ENCODE measurements at regions not wholly inside any gene's neighbourhood (a gene's known extent, or its start where the extent isn't known, plus 50 kb on each side); places are given as distances from the start of the nearest gene placed in this dataset.

DNA sequence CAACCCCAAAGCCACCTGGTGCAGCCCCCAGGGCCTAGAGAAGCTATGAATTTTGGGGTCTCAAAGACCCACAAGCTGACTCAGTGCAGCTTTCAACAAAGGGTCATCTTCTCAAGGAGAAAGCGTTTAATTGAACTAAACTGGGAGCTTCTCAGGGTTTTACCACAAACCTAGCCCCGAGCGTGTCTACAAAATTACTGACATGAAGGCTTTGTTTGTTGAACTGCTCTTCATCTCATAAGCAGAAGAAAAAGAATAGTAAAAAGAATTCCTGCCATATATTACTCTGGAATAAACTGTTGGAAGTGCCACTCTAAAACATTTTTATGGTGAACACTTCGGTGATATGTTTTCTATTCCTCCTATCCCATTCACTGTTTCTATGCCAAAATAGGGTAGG lies 50.8 kb upstream of the INCENP start:
- TF ChIP-seq, protein P1, sequence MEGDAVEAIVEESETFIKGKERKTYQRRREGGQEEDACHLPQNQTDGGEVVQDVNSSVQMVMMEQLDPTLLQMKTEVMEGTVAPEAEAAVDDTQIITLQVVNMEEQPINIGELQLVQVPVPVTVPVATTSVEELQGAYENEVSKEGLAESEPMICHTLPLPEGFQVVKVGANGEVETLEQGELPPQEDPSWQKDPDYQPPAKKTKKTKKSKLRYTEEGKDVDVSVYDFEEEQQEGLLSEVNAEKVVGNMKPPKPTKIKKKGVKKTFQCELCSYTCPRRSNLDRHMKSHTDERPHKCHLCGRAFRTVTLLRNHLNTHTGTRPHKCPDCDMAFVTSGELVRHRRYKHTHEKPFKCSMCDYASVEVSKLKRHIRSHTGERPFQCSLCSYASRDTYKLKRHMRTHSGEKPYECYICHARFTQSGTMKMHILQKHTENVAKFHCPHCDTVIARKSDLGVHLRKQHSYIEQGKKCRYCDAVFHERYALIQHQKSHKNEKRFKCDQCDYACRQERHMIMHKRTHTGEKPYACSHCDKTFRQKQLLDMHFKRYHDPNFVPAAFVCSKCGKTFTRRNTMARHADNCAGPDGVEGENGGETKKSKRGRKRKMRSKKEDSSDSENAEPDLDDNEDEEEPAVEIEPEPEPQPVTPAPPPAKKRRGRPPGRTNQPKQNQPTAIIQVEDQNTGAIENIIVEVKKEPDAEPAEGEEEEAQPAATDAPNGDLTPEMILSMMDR (IDR thresholded peaks at IDR 0.05), result no peak

DNA sequence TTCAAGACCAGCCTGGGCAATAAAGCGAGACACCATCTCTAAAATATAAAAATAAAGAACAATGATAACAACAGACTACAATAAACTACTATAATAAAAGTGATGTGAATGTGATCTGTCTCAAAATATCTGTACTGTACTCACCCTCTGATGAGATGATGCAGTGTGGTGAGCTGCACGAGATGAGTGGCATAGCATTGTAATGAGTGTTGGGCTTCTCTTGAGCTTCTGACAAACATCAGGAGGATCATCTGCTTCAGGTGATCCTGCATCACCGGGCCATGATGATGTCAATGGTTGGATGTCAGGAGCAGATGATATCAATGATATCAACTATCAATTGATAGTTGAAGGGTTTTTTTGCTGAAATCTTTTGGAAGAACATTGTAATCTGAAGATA lies 52.4 kb upstream of the INCENP start:
- Histone ChIP-seq H3K36me3 (ENCODE audit: insufficient read depth, low read length) (no peaks in the 10 kb centered on the region), H3K9me3 (ENCODE audit: control insufficient read depth in 1 of 2, insufficient read depth in 1 of 2, low read length in 2 of 2) (no peaks in the 10 kb centered on the region), H3K27ac (ENCODE audit: low read depth in 1 of 2, low read length in 2 of 2) (no peak overlapping the region), H3K4me1 (ENCODE audit: insufficient read depth, low read length) (no peaks in the 10 kb centered on the region), H3K4me3 (ENCODE audit: low read length) (no peak overlapping the region), H3K27me3 (ENCODE audit: control insufficient read depth in 1 of 2, insufficient read depth in 2 of 2, low read length in 2 of 2) (no peaks in the 10 kb centered on the region)
- peaks cover 3% of the 10 kb centered on the region for H3K27me3 Mint-ChIP-seq
- no peak for ATAC-seq (ENCODE audit: poor library complexity)
- no peaks in the 10 kb centered on the region for H3K36me3 Mint-ChIP-seq (ENCODE audit: low read depth)
- H3K4me3 Mint-ChIP-seq, result no peak overlapping the region
- no peak overlapping the region for H3K27ac Mint-ChIP-seq
- TF ChIP-seq, protein P1 (IDR thresholded peaks at IDR 0.05), result no peak
- ChIA-PET POLR2A (interaction anchor here (0.7 kb wide), 1 partner anchor 237 kb away, joined by 3 read pairs; no protein-coding TSS in a partner anchor), CTCF (interaction anchor here (0.6 to 2.9 kb wide), 2 partner anchors 11 to 62 kb away, joined by 3 to 12 read pairs; no protein-coding TSS in a partner anchor)
- DNase-seq, result no peak
- intact Hi-C loops (cut with DNase I, micrococcal nuclease), result no loop called here
- H3K4me1 Mint-ChIP-seq (ENCODE audit: low read depth), result no peaks in the 10 kb centered on the region
- no peaks in the 10 kb centered on the region for H3K9me3 Mint-ChIP-seq

More for the DNA sequence above, 50.8 kb upstream of the INCENP start:
- H3K9me3 ChIP-seq (ENCODE audit: control insufficient read depth in 1 of 2, insufficient read depth in 1 of 2, low read length in 2 of 2), result no peaks in the 10 kb centered on the region
- Mint-ChIP-seq H3K9me3 (no peaks in the 10 kb centered on the region), H3K4me1 (ENCODE audit: low read depth) (no peaks in the 10 kb centered on the region), H3K36me3 (ENCODE audit: low read depth) (no peaks in the 10 kb centered on the region), H3K4me3 (no peak overlapping the region), H3K27me3 (peaks cover 3% of the 10 kb centered on the region), H3K27ac (no peak overlapping the region)
- no peaks in the 10 kb centered on the region for H3K36me3 ChIP-seq (ENCODE audit: insufficient read depth, low read length)
- intact Hi-C loops (cut with DNase I, micrococcal nuclease), result no loop called here
- H3K27me3 ChIP-seq (ENCODE audit: control insufficient read depth in 1 of 2, insufficient read depth in 2 of 2, low read length in 2 of 2), result no peaks in the 10 kb centered on the region
- DNase-seq (no peak), ATAC-seq (ENCODE audit: poor library complexity) (no peak)
- CTCF ChIA-PET, result interaction anchor here (1.0 to 2.9 kb wide), 3 partner anchors 9 to 174 kb away, joined by 3 to 12 read pairs (median 4); no protein-coding TSS in a partner anchor
- H3K4me3 ChIP-seq (ENCODE audit: low read length), result no peak overlapping the region
- POLR2A ChIA-PET, result no interaction called here
- H3K27ac ChIP-seq (ENCODE audit: low read depth in 1 of 2, low read length in 2 of 2), result no peak overlapping the region
- H3K4me1 ChIP-seq (ENCODE audit: insufficient read depth, low read length), result no peaks in the 10 kb centered on the region

DNA sequence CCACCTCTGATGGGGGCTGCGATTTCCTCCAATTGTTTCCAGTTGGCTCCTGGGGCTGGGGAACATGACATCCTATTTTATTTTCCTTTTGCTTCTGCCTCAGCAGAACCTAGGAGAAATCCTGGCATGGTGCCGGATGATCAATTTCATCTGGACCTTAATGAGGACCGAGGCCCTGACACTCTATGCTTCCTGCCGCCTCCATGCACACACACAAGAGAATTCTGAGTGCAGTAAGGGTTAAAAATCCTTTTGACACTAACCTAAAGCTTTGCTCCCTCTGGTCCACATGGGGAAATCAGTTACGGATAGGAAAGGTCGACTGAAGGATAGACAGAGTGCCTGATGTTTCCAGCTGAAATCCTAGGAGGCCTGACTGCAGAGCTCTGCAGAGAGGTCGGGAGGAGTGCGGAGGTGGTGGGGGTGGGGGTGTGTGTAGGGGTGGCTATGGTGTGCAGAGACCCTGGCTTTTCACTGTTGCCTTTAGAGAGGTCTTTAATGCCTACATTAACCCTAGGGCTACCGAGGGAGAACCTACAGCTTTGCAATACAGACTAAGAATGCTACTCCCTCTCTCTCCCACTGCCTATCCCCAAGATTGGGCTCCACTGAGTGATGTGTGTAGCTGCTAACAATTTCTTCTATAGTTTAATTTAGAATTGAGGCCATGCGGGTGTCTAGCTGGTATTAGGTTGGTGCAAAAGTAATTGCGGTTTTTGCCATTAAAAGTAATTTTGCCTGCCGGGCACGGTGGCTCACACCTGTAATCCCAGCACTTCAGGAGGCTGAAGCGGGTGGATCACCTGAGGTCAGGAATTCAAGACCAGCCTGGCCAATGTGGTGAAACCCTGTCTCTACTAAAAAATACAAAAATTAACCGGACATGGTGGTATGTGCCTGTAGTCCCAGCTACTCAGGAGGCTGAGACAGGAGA lies 53.6 kb upstream of the INCENP start:
- no peak overlapping the region for H3K27ac Mint-ChIP-seq
- H3K36me3 ChIP-seq (ENCODE audit: insufficient read depth, low read length), result no peaks in the 10 kb centered on the region
- peaks cover 3% of the 10 kb centered on the region for H3K27me3 Mint-ChIP-seq
- ChIA-PET CTCF (interaction anchor here (1.4 kb wide), 1 partner anchor 123 kb away, joined by 6 read pairs; no protein-coding TSS in a partner anchor), POLR2A (no interaction called here)
- no peak overlapping the region for H3K4me3 ChIP-seq (ENCODE audit: low read length)
- intact Hi-C loops (cut with DNase I, micrococcal nuclease), result no loop called here
- no peaks in the 10 kb centered on the region for H3K36me3 Mint-ChIP-seq (ENCODE audit: low read depth)
- no peak for DNase-seq
- no peaks in the 10 kb centered on the region for H3K4me1 Mint-ChIP-seq (ENCODE audit: low read depth)
- TF ChIP-seq, protein P1 (IDR thresholded peaks at IDR 0.05), result no peak
- H3K27me3 ChIP-seq (ENCODE audit: control insufficient read depth in 1 of 2, insufficient read depth in 2 of 2, low read length in 2 of 2), result no peaks in the 10 kb centered on the region
- no peak overlapping the region for H3K4me3 Mint-ChIP-seq
- ATAC-seq (ENCODE audit: poor library complexity), result no peak
- no peak overlapping the region for H3K27ac ChIP-seq (ENCODE audit: low read depth in 1 of 2, low read length in 2 of 2)
- H3K9me3 ChIP-seq (ENCODE audit: control insufficient read depth in 1 of 2, insufficient read depth in 1 of 2, low read length in 2 of 2), result no peaks in the 10 kb centered on the region
- H3K4me1 ChIP-seq (ENCODE audit: insufficient read depth, low read length), result no peaks in the 10 kb centered on the region
- no peaks in the 10 kb centered on the region for H3K9me3 Mint-ChIP-seq
